ENCODE measurements at regions not wholly inside any gene's neighbourhood (a gene's known extent, or its start where the extent isn't known, plus 50 kb on each side); places are given as distances from the start of the nearest gene placed in this dataset.

DNA sequence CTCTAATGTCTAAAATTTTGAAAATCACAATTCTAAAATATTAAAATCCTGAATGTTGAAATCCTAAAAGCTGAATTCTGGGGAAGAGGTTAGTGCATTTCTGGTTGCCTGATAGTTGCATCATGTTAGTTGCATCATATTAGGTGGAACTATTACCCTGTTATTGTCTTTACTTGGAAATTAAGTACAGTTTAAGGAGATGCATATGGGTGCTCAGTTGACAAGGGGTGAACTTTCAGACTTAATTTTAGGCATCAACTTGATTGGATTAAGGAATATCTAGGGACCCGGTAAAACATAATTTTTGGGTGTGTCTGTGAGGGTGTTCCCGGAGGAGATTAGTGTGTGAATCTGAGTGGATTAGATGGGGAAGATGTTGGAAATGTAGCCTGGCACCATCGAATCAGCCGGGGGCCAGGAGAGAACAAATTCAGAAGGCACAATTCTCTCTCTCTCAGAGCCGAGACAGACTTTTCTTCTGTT is 409.8 kb downstream of the PLCL1 start (continued):
- TF ChIP-seq, protein P1, sequence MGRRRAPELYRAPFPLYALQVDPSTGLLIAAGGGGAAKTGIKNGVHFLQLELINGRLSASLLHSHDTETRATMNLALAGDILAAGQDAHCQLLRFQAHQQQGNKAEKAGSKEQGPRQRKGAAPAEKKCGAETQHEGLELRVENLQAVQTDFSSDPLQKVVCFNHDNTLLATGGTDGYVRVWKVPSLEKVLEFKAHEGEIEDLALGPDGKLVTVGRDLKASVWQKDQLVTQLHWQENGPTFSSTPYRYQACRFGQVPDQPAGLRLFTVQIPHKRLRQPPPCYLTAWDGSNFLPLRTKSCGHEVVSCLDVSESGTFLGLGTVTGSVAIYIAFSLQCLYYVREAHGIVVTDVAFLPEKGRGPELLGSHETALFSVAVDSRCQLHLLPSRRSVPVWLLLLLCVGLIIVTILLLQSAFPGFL (CRISPR knock-in tag; IDR thresholded peaks at IDR 0.05), result no peak
- peak; percentile 79 for TF ChIP-seq POLR2H (tag; IDR thresholded peaks at IDR 0.05; ENCODE audit: low read depth)
- TF ChIP-seq HMGN3 (IDR thresholded peaks at IDR 0.05; ENCODE audit: borderline replicate concordance, extremely low read depth, insufficient read length, low read depth, low read length), result no peak
- TF ChIP-seq, protein P2, sequence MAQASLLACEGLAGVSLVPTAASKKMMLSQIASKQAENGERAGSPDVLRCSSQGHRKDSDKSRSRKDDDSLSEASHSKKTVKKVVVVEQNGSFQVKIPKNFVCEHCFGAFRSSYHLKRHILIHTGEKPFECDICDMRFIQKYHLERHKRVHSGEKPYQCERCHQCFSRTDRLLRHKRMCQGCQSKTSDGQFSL (CRISPR knock-in tag; IDR thresholded peaks at IDR 0.05), result no peak
- TF ChIP-seq, protein P2 (tag; IDR thresholded peaks at IDR 0.05), result peak in 1 of 2 experiments; percentile 87; a peak in 2 of 4 replicates
- TF ChIP-seq ZNF121 (CRISPR knock-in tag; conservative IDR thresholded peaks at IDR 0.05), result no peak
- TF ChIP-seq ZNF586 (CRISPR knock-in tag; conservative IDR thresholded peaks at IDR 0.05), result no peak; the same call in 1 of the 2 replicates
- TF ChIP-seq FOXJ2 (tag; IDR thresholded peaks at IDR 0.05), result peak; percentile 82
- no peak for TF ChIP-seq ASH1L (IDR thresholded peaks at IDR 0.05; ENCODE audit: borderline replicate concordance, low read depth, partially characterized antibody)
- TF ChIP-seq, protein P3, sequence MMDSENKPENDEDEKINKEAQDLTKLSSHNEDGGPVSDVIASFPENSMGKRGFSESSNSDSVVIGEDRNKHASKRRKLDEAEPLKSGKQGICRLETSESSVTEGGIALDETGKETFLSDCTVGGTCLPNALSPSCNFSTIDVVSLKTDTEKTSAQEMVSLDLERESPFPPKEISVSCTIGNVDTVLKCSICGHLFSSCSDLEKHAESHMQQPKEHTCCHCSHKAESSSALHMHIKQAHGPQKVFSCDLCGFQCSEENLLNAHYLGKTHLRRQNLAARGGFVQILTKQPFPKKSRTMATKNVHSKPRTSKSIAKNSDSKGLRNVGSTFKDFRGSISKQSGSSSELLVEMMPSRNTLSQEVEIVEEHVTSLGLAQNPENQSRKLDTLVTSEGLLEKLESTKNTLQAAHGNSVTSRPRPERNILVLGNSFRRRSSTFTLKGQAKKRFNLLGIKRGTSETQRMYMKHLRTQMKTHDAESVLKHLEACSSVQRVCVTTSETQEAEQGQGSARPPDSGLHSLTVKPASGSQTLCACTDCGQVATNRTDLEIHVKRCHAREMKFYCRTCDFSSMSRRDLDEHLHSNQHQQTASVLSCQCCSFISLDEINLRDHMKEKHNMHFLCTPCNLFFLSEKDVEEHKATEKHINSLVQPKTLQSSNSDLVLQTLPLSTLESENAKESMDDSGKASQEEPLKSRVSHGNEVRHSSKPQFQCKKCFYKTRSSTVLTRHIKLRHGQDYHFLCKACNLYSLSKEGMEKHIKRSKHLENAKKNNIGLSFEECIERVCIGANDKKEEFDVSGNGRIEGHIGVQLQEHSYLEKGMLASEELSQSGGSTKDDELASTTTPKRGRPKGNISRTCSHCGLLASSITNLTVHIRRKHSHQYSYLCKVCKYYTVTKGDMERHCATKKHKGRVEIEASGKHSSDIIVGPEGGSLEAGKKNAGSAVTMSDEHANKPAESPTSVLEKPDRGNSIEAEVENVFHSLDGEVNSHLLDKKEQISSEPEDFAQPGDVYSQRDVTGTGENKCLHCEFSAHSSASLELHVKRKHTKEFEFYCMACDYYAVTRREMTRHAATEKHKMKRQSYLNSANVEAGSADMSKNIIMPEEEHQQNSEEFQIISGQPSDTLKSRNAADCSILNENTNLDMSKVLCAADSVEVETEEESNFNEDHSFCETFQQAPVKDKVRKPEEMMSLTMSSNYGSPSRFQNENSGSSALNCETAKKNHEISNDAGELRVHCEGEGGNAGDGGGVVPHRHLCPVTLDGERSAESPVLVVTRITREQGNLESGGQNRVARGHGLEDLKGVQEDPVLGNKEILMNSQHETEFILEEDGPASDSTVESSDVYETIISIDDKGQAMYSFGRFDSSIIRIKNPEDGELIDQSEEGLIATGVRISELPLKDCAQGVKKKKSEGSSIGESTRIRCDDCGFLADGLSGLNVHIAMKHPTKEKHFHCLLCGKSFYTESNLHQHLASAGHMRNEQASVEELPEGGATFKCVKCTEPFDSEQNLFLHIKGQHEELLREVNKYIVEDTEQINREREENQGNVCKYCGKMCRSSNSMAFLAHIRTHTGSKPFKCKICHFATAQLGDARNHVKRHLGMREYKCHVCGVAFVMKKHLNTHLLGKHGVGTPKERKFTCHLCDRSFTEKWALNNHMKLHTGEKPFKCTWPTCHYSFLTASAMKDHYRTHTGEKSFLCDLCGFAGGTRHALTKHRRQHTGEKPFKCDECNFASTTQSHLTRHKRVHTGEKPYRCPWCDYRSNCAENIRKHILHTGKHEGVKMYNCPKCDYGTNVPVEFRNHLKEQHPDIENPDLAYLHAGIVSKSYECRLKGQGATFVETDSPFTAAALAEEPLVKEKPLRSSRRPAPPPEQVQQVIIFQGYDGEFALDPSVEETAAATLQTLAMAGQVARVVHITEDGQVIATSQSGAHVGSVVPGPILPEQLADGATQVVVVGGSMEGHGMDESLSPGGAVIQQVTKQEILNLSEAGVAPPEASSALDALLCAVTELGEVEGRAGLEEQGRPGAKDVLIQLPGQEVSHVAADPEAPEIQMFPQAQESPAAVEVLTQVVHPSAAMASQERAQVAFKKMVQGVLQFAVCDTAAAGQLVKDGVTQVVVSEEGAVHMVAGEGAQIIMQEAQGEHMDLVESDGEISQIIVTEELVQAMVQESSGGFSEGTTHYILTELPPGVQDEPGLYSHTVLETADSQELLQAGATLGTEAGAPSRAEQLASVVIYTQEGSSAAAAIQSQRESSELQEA (IDR thresholded peaks at IDR 0.05; ENCODE audit: low read depth), result no peak
- no peak for TF ChIP-seq SP1 (CRISPR knock-in tag; IDR thresholded peaks at IDR 0.05)
- no peak for TF ChIP-seq ZC3H8 (IDR thresholded peaks at IDR 0.05)
- TF ChIP-seq, protein P4, sequence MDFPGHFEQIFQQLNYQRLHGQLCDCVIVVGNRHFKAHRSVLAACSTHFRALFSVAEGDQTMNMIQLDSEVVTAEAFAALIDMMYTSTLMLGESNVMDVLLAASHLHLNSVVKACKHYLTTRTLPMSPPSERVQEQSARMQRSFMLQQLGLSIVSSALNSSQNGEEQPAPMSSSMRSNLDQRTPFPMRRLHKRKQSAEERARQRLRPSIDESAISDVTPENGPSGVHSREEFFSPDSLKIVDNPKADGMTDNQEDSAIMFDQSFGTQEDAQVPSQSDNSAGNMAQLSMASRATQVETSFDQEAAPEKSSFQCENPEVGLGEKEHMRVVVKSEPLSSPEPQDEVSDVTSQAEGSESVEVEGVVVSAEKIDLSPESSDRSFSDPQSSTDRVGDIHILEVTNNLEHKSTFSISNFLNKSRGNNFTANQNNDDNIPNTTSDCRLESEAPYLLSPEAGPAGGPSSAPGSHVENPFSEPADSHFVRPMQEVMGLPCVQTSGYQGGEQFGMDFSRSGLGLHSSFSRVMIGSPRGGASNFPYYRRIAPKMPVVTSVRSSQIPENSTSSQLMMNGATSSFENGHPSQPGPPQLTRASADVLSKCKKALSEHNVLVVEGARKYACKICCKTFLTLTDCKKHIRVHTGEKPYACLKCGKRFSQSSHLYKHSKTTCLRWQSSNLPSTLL (IDR thresholded peaks at IDR 0.05), result no peak
- no peak for TF ChIP-seq CC2D1A (IDR thresholded peaks at IDR 0.05)
- TF ChIP-seq ZNF23 (CRISPR knock-in tag; IDR thresholded peaks at IDR 0.05), result no peak
- TF ChIP-seq FIP1L1 (IDR thresholded peaks at IDR 0.05; ENCODE audit: low read depth, low read length, poor library complexity, severe bottlenecking), result no peak
- TF ChIP-seq DPF2 (IDR thresholded peaks at IDR 0.05), result no peak
- no peak for TF ChIP-seq PPARD (CRISPR knock-in tag; IDR thresholded peaks at IDR 0.05)
